ENCODE measurements at regions not wholly inside any gene's neighbourhood (a gene's known extent, or its start where the extent isn't known, plus 50 kb on each side); places are given as distances from the start of the nearest gene placed in this dataset.

DNA sequence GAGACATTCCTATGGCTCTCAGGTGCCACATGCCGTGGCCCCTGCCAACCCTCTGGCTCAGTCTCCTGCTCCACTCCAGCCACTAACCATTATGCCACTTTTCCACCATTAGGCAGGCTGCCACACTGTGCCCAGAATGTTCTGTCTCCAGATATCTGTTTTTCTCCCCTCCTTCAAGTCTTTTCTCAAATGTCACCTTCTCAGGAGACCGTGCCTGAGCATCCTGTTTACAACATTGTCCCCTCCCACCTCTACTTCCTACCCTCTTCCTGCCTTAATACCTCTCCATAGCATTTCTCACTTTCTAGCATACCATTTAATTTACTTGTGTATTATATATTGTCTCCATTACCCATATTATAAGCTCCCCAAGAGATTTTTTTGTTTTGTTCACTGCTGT lies 162.5 kb upstream of the LYZL2 start:
- Histone ChIP-seq H2BK15ac (ENCODE audit: low read depth, low read length) (no peak overlapping the region), H2AK5ac (ENCODE audit: insufficient read length, low read length) (no peak overlapping the region), H3K23ac (ENCODE audit: insufficient read length, low read depth, low read length) (no peak overlapping the region), H3K23me2 (ENCODE audit: insufficient read length, low read depth, low read length, poor library complexity, severe bottlenecking) (no peaks in the 10 kb centered on the region), H3K79me2 (ENCODE audit: insufficient read depth, low read length) (no peaks in the 10 kb centered on the region), H3K4me2 (ENCODE audit: insufficient read depth, insufficient read length, low read length) (no peak overlapping the region), H3K9me3 (ENCODE audit: control insufficient read depth, low read depth, low read length) (no peaks in the 10 kb centered on the region), H3K56ac (ENCODE audit: insufficient read length, low read depth, low read length) (no peak overlapping the region), H3K79me1 (ENCODE audit: insufficient read depth, low read depth, low read length, poor library complexity, severe bottlenecking) (no peaks in the 10 kb centered on the region), H2AFZ (ENCODE audit: low read length) (no peak overlapping the region), H4K20me1 (ENCODE audit: control insufficient read depth, insufficient read depth, insufficient read length) (no peaks in the 10 kb centered on the region), H4K5ac (ENCODE audit: insufficient read length, low read depth, low read length) (no peak overlapping the region), H3K18ac (ENCODE audit: insufficient read length, low read depth, low read length) (no peak overlapping the region), H3K9ac (ENCODE audit: extremely low read depth, insufficient read length, low read length) (no peak overlapping the region), H3T11ph (ENCODE audit: low read length) (no peak overlapping the region), H3K27ac (ENCODE audit: insufficient read length, low read depth, low read length) (no peak overlapping the region), H3K27me3 (ENCODE audit: insufficient read depth, low read length) (no peaks in the 10 kb centered on the region), H2BK12ac (ENCODE audit: insufficient read length, low read depth, low read length) (no peak overlapping the region), H2BK5ac (ENCODE audit: insufficient read length, low read length) (no peak overlapping the region), H3K4me1 (ENCODE audit: insufficient read depth, low read length) (no peaks in the 10 kb centered on the region), H4K91ac (ENCODE audit: insufficient read length, low read depth, low read length) (no peak overlapping the region), H4K8ac (replicated peaks; ENCODE audit: insufficient read length, low read depth, low read length) (no peak overlapping the region), H2BK120ac (ENCODE audit: low read depth, low read length, poor library complexity, severe bottlenecking) (no peak overlapping the region), H2BK20ac (ENCODE audit: low read depth, low read length, poor library complexity, severe bottlenecking) (no peak overlapping the region), H3K4ac (ENCODE audit: low read depth, low read length) (no peak overlapping the region), H3K14ac (ENCODE audit: insufficient read depth, low read length) (no peak overlapping the region)
- Mint-ChIP-seq H3K27me3 (ENCODE audit: low read depth) (peaks cover 28% of the 10 kb centered on the region), H3K36me3 (ENCODE audit: insufficient read depth in 1 of 3, low read depth in 3 of 3) (peaks cover 0 to 7% (median 0%) of the 10 kb centered on the region in 3 experiments; a peak in 2 of 7 replicates), H3K4me3 (no peak overlapping the region), H3K9me3 (peaks cover 0 to 7% of the 10 kb centered on the region in 2 experiments), H3K4me1 (peaks cover 4% of the 10 kb centered on the region in 2 experiments; a peak in 1 of 4 replicates), H3K27ac (no peak overlapping the region)
- TF ChIP-seq, protein P1, sequence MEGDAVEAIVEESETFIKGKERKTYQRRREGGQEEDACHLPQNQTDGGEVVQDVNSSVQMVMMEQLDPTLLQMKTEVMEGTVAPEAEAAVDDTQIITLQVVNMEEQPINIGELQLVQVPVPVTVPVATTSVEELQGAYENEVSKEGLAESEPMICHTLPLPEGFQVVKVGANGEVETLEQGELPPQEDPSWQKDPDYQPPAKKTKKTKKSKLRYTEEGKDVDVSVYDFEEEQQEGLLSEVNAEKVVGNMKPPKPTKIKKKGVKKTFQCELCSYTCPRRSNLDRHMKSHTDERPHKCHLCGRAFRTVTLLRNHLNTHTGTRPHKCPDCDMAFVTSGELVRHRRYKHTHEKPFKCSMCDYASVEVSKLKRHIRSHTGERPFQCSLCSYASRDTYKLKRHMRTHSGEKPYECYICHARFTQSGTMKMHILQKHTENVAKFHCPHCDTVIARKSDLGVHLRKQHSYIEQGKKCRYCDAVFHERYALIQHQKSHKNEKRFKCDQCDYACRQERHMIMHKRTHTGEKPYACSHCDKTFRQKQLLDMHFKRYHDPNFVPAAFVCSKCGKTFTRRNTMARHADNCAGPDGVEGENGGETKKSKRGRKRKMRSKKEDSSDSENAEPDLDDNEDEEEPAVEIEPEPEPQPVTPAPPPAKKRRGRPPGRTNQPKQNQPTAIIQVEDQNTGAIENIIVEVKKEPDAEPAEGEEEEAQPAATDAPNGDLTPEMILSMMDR (conservative IDR thresholded peaks at IDR 0.05), result no peak
- no peak for DNase-seq
- no CpG with 5 or more reads among the region's 2 CpGs for WGBS (ENCODE audit: extremely low coverage, insufficient read length, low lambda C conversion rate)

Measured in H9 (cell line).